ENCODE measurements at regions not wholly inside any gene's neighbourhood (a gene's known extent, or its start where the extent isn't known, plus 50 kb on each side); places are given as distances from the start of the nearest gene placed in this dataset.

DNA sequence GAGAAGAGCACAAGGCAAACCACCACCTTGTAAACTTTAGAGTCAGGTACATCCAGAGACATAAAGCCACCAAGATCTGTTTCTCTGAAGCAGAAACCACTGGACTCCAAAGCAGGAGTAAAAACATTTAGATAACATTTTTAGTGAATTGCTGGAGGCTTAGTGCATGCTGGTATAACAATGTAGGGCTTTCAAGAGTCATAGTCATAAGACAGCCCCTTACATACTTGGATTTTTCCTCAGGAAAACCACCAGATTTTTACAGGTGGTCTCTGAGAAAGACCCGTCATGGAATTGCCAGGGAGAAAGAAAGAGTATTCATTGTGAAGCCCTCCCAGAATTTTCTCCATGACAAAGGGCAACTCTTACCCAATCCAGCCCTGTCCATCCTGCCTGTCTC is 434.5 kb upstream of the NAALADL2 start:
- Histone ChIP-seq H3K4me3 (ENCODE audit: low read length) (no peak overlapping the region), H3K4me1 (ENCODE audit: insufficient read depth, low read length) (no peaks in the 10 kb centered on the region), H3K27me3 (ENCODE audit: insufficient read depth, low read length) (no peaks in the 10 kb centered on the region), H3K9me3 (ENCODE audit: low read depth, low read length) (no peaks in the 10 kb centered on the region)

DNA sequence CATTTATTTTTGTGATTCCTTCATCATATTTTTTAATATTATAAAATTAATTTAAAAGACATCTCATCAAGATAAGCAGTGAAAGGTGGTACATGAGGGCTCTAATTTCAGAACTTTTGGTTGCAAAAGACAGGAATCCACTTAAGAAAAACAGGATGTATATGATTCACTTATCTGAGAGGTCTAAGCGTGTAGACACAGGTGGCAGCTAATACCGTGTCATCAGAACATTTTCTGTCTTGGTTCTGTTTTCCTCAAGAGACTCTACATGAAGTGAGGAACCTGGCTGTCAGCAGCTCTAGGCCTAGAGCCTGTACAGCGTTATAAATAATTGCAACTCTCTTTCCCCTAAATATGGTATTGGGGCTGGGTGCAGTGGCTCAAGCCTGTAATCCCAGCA is 433.7 kb upstream of the NAALADL2 start:
- Histone ChIP-seq H3K4me1 (ENCODE audit: insufficient read depth, low read length) (no peaks in the 10 kb centered on the region), H3K4me3 (ENCODE audit: low read length) (no peak overlapping the region), H3K9me3 (ENCODE audit: low read depth, low read length) (no peaks in the 10 kb centered on the region), H3K27me3 (ENCODE audit: insufficient read depth, low read length) (no peaks in the 10 kb centered on the region)

DNA sequence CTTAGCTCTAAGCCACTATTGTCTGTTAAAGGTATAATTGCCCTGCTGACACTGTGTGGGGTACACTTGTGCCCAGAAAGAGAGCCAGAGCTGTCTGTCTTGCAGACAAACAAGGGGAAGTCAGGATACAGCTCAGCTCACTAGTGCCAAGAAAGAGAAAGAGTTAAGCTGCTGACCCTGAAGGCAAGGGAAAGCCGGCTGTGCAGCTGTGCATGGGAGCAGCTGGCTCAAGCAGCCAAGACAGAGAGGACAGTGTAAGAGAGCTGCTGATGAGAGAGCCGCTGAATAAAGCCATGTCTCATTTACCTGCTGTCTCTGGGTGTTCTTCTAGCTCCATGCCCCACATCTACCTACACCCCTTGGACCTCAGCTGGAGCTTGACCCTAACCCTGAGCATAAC is 428.1 kb upstream of the NAALADL2 start:
- Histone ChIP-seq H3K4me3 (ENCODE audit: low read length) (no peak overlapping the region), H3K9me3 (ENCODE audit: low read depth, low read length) (no peaks in the 10 kb centered on the region), H3K4me1 (ENCODE audit: insufficient read depth, low read length) (no peaks in the 10 kb centered on the region), H3K27me3 (ENCODE audit: insufficient read depth, low read length) (peaks cover 3% of the 10 kb centered on the region)

DNA sequence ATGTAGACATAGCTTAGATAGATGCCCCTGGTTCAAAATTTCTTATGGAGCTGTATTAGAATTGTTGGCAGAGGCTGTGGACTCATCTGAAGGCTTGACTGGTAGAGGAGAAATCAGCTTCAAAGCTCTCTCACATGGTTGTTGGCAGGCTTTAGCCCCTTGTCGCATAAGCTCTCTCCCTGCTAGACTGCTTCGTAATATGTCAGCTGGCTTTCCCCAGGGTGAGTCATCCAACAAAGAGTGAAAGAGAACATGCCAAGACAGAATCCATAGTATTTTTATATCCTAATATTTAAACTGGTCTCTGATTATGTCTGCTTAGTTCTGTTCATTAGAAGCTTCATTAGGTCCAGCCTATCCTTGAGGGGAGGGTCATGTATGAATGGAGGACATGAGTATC is 427.4 kb upstream of the NAALADL2 start:
- Histone ChIP-seq H3K4me3 (ENCODE audit: low read length) (no peak overlapping the region), H3K4me1 (ENCODE audit: insufficient read depth, low read length) (no peaks in the 10 kb centered on the region), H3K9me3 (ENCODE audit: low read depth, low read length) (no peaks in the 10 kb centered on the region), H3K27me3 (ENCODE audit: insufficient read depth, low read length) (peaks cover 3% of the 10 kb centered on the region)

DNA sequence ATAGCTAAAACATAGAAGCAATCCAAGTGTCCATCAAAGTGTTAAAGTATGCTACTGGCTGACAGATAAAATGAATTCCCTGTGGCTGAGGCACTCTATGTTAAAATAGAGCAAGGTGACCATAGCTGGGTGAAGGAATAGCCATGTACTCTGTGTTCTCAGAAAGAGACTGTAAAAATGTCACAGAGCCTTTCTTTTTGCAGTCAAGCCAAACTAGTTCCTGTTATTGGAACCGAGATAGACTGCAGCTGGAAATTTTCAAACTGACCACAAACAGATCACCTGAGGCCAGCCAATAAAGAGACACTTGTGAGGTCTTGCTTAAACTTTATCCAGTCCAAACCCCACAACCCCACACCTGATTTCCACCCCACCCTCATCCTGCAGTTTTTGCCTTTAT is 422.8 kb upstream of the NAALADL2 start:
- H3K9me3 ChIP-seq (ENCODE audit: low read depth, low read length), result no peaks in the 10 kb centered on the region
- peaks cover 27% of the 10 kb centered on the region for H3K4me1 ChIP-seq (ENCODE audit: insufficient read depth, low read length)
- peaks cover 20% of the 10 kb centered on the region for H3K27me3 ChIP-seq (ENCODE audit: insufficient read depth, low read length)
- H3K4me3 ChIP-seq (ENCODE audit: low read length), result no peak overlapping the region

DNA sequence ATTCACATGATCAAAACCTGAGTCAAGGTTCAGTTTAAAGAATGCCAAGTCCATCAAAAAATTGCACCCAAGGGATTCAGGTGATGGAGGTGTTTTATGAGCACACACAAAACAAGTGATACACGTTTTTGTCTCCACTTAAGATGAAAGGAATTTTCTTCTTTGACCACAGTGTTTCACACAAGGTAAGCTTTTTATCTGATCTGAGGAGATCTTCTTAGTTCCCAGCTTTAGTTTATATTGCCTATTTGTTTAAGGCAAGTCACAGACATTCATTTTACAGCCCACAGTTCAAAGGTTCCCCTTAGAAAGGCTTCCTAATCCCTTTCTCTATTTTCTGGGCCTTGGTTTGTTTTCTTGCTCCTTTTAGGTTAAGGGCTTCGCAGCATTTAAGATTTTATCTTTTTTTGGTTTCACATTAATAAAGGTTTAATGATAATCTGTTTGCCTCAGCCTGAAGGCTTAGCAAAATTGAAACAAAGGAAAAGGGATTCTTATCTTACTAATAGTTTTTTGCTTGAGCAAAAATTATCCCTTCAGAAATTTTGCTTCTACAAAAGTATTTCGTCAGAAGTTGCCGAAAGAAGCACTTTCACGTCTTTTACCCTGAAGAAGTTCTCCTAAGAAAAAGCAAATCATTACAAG is 420.5 kb upstream of the NAALADL2 start:
- Histone ChIP-seq H3K27me3 (ENCODE audit: insufficient read depth, low read length) (peaks cover 37% of the 10 kb centered on the region), H3K4me3 (ENCODE audit: low read length) (no peak overlapping the region), H3K4me1 (ENCODE audit: insufficient read depth, low read length) (peaks cover 34% of the 10 kb centered on the region), H3K9me3 (ENCODE audit: low read depth, low read length) (no peaks in the 10 kb centered on the region)

DNA sequence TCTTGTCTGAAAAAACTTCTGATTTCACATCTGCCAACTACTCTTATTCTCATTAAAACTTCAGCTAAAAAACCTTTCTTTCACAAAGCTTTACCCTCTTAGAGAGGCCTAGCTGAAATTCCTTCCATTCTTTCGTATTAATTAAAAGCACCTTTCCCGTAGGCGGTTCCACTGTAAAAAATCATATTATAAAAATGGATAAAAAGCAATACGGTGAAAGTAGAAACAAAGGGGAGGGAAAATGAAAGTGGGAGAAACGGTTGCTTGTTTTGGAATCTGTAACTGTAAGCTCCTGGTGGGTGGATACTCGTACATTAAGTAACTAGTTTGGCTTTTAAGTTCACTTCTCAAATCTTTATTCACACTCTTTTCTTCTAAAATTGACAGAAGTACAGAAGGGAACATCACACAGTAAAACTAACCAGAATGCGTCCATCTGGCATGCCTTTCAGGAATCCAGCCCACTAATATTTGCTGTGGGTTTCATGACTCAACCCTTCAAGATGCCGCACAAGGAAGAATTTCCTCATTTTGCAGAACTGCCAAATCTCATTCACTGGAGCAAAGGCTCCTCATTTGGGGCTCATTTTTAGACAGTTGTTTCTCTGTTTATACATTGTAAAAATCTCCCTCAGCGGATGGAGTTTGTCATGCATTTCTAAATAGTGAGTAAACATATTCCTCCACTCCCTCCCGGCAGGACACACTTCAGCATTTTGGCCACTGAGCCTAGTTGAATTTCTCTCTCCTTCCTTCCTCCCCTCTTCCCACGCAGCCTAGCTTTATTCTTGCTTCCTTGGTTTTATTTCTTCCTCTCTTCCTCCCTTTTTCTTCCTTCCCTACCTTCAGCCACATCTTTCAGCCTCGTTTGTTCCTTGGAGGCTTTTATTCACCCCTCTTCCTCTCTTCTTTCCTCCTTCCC is 419.5 kb upstream of the NAALADL2 start:
- peaks cover 40% of the 10 kb centered on the region for H3K4me1 ChIP-seq (ENCODE audit: insufficient read depth, low read length)
- H3K27me3 ChIP-seq (ENCODE audit: insufficient read depth, low read length), result peaks cover 37% of the 10 kb centered on the region
- peak overlapping the region; percentile 44 for H3K4me3 ChIP-seq (ENCODE audit: low read length)
- H3K9me3 ChIP-seq (ENCODE audit: low read depth, low read length), result no peaks in the 10 kb centered on the region

DNA sequence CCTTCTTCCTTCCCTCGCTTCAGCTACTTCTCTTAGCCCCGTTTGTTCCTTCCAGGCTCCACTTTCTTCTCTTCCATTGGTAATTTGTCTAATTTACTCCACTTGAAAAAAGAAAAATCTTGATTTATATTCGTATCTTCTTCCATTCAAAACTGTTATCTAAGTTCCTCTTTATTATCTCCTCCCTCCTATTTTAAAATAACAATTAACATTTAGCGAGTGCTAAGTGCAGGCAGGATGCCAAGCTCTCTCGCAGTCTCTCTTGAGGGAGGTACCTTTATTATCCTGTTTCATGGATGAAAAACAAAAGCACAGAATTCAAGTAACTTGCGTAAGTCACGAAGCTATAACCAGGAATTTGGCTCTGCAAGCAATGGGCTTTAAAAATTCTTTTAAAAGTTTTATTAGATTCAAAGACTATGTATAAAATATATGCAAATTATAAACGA is 418.9 kb upstream of the NAALADL2 start:
- Histone ChIP-seq H3K4me3 (ENCODE audit: low read length) (peak overlapping the region; percentile 44), H3K27me3 (ENCODE audit: insufficient read depth, low read length) (peaks cover 37% of the 10 kb centered on the region), H3K4me1 (ENCODE audit: insufficient read depth, low read length) (peaks cover 42% of the 10 kb centered on the region), H3K9me3 (ENCODE audit: low read depth, low read length) (no peaks in the 10 kb centered on the region)

DNA sequence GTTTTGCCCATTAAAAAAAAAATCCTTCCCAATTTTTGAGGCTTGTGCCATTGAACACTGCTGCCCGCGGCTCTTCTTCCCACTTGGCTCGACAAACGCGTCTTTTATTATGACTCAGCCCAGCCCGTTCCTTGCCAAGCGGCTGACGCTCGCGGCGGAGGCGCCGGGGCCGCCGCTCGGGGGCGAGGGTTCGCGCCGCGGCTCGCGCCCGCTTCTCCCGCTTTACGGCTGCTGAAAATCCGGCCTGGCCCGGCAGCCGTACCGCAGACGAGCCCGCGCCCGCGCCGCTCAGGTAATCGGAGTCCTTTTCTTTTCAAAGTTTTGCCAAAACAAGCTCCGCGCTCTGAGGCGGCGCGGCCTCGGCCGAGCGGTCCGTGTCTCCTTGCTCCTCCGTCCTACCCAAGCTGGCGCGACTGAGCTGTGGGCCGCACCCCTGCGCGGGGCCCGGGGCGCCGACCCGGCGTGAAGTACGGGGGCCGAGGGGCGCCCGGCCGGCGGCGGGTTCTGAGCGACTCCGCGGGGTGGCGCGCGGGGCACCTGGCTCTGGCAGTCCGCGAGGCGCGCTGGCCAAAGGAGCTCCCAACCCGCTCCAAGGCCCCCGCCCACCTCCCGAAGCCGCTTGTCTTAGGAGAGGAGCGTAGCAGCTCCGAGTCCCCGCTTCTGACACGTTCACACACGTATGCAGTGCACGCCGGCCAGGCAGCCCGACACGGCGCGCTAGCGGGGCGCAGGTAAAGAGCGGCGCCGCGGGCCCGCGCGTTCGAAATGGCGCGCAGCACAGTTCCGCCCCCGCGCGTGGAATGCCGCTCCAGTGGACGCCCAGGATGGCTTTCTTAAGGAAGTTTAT is 418.2 kb upstream of the NAALADL2 start:
- Histone ChIP-seq H3K4me1 (ENCODE audit: insufficient read depth, low read length) (peaks cover 42% of the 10 kb centered on the region), H3K27me3 (ENCODE audit: insufficient read depth, low read length) (peaks cover 34% of the 10 kb centered on the region), H3K4me3 (ENCODE audit: low read length) (peak overlapping the region; percentile 44), H3K9me3 (ENCODE audit: low read depth, low read length) (no peaks in the 10 kb centered on the region)

DNA sequence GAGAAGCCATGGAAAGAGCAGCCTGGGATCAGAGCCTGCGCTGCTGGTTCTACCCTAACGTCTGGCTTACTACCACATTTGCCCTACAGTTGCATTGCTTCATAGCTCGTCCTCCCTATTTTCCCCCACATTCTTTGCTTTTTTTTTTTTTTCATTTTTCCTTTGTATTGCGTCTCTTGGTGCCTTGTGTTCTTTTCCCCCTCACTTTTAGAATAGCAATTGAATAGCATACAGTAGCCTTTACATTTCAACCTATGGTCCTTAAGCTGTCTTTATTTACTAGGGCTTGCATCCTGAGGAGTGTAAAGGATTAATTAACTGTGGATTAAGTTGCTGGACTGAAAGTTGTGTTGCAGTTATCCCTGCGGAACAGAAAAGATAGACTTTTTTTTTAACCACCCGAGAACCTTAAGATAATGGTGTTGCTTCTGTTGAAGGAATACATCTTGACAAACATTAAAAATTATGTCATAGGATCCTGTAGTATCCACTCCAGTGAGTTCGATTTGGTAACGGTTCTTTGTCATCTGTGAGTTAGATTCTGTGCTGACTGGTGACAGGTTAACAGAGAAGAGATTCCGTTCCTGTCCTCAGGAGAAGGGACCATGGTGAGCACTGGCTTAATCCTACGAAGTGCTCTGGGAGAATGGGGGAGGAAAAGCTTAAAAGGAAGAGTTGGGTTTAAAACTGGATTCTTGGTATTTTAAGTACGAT is 417.4 kb upstream of the NAALADL2 start:
- peaks cover 34% of the 10 kb centered on the region for H3K27me3 ChIP-seq (ENCODE audit: insufficient read depth, low read length)
- peaks cover 42% of the 10 kb centered on the region for H3K4me1 ChIP-seq (ENCODE audit: insufficient read depth, low read length)
- H3K9me3 ChIP-seq (ENCODE audit: low read depth, low read length), result no peaks in the 10 kb centered on the region
- peak overlapping the region; percentile 44 for H3K4me3 ChIP-seq (ENCODE audit: low read length)

DNA sequence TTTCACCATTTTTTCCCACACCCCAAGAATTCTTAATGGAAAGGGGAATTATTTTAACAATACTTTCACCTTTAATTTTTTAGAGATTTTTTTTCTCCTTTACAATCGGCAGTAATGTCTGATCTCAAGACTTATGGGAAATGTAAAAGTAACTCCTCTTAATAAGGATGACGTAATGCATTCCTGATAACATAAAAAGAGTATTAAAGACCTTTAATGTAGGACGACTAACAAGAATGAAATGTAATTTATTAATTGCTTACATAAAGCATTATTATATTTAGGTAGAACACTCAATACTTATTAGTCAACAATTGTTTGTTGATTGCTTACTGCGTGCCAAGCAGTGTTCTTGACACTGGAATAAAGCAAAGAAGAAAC is 416.8 kb upstream of the NAALADL2 start:
- Histone ChIP-seq H3K4me3 (ENCODE audit: low read length) (no peak overlapping the region), H3K9me3 (ENCODE audit: low read depth, low read length) (no peaks in the 10 kb centered on the region), H3K4me1 (ENCODE audit: insufficient read depth, low read length) (peaks cover 42% of the 10 kb centered on the region), H3K27me3 (ENCODE audit: insufficient read depth, low read length) (peaks cover 34% of the 10 kb centered on the region)

DNA sequence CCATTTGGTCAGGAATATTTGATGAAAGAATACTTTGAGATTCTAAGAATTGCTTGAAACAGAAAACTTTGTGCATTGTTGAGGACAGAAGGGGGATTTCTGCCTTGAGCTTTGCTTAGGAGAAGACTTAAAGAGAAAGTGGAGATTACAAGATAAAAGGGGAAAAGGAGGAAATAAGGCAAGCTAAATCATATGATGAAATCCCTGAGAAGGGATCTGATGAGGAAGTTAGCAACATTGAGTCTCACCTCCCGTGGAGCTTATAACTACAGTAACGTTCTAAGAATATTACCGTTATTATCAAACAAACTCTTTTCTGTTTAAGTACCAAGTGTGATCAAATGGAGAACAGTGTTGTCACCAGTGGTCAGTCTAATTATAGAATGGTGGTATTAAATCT is 414.7 kb upstream of the NAALADL2 start:
- Histone ChIP-seq H3K4me1 (ENCODE audit: insufficient read depth, low read length) (peaks cover 33% of the 10 kb centered on the region), H3K27me3 (ENCODE audit: insufficient read depth, low read length) (peaks cover 25% of the 10 kb centered on the region), H3K4me3 (ENCODE audit: low read length) (no peak overlapping the region), H3K9me3 (ENCODE audit: low read depth, low read length) (no peaks in the 10 kb centered on the region)

DNA sequence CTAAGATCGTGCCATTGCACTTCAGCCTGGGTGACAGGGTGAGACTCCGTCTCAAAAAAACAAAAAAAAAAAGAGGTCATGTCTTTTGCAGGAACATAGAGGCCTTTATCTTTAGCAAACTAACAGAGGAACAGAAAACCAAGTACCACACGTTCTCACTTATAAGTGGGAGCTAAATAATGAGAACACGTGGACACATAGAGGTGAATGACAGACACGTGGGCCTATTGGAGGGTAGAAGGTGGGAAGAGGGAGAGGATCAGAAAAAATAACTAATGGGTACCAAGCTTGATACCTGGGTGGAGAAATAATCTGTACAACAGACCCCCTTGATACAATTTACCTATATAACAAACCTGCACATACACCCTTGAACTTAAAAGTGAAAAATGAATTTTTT is 401.4 kb upstream of the NAALADL2 start:
- Histone ChIP-seq H3K9me3 (ENCODE audit: low read depth, low read length) (no peaks in the 10 kb centered on the region), H3K4me1 (ENCODE audit: insufficient read depth, low read length) (no peaks in the 10 kb centered on the region)

DNA sequence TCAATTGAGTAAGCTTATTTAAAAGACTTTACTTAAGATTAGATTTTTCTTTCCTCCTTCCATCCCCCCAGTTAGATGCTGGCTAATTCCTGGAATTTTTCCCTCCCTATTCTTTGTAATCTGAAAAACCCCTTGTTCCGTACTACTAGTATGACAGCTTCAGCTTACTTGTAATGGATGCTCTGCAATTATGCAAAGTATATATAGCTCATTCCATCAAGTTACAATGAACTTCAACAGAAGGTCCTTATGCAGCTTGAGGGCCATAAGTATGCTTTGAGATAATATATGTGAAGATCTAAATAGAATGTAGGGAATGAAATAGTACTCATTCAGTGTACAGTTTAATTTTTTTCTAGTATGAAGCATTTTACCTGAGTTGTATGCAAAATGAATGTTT is 398.3 kb upstream of the NAALADL2 start:
- no peak overlapping the region for H3K4me3 ChIP-seq (ENCODE audit: low read length)
- no peaks in the 10 kb centered on the region for H3K9me3 ChIP-seq (ENCODE audit: low read depth, low read length)
- H3K27me3 ChIP-seq (ENCODE audit: insufficient read depth, low read length), result no peaks in the 10 kb centered on the region
- no peaks in the 10 kb centered on the region for H3K4me1 ChIP-seq (ENCODE audit: insufficient read depth, low read length)

More for the DNA sequence above, 401.4 kb upstream of the NAALADL2 start:
- no peaks in the 10 kb centered on the region for H3K27me3 ChIP-seq (ENCODE audit: insufficient read depth, low read length)
- no peak overlapping the region for H3K4me3 ChIP-seq (ENCODE audit: low read length)
